GM13976 (cell line): ENCODE measurements at regions not wholly inside any gene's neighbourhood (a gene's known extent, or its start where the extent isn't known, plus 50 kb on each side); places are given as distances from the start of the nearest gene placed in this dataset.

Experiments
- DNase-seq: peaks from one replicate; pipeline ENCODE4 v3.0.0; 2012; ENCODE audit warnings: low spot score
- in situ Hi-C: fragments of 300-500 bp; cut with MboI; formaldehyde crosslinking; loops from one replicate; pipeline ENCODE4 v1.12.0; 2022; ENCODE audit warnings: low sequenced_read_pairs, mixed read lengths, inconsistent platforms; ENCODE audit not compliant: unreplicated experiment
- TF ChIP-seq, protein P1 (sequence below): IDR thresholded peaks from 2 replicates; pipeline ENCODE4 v1.5.1; 2012; ENCODE audit warnings: borderline replicate concordance, mild to moderate bottlenecking; ENCODE audit not compliant: insufficient read depth; ENCODE audit errors: extremely low read depth, missing control alignments, control extremely low read depth

DNA sequence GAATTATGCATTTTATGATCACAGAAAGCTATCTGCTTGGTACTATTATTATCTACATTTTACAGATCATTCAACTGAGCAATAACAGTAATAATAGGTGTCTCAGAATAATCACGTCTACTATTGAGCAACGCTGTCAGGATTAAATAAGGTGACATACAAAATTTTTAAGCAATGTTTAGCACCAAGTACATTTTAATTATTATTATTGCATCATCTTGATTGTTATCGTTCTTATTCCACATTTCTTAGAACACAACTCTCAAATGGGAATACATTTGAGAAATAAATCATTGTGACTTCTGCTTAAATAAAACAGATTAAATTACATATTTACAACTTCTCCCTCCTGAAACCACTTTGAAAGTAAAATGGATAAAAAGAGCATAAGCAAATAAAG, 1083.5 kb upstream of the ADGRL3 start:
- in situ Hi-C loops, result no loop called here
- TF ChIP-seq, protein P1, sequence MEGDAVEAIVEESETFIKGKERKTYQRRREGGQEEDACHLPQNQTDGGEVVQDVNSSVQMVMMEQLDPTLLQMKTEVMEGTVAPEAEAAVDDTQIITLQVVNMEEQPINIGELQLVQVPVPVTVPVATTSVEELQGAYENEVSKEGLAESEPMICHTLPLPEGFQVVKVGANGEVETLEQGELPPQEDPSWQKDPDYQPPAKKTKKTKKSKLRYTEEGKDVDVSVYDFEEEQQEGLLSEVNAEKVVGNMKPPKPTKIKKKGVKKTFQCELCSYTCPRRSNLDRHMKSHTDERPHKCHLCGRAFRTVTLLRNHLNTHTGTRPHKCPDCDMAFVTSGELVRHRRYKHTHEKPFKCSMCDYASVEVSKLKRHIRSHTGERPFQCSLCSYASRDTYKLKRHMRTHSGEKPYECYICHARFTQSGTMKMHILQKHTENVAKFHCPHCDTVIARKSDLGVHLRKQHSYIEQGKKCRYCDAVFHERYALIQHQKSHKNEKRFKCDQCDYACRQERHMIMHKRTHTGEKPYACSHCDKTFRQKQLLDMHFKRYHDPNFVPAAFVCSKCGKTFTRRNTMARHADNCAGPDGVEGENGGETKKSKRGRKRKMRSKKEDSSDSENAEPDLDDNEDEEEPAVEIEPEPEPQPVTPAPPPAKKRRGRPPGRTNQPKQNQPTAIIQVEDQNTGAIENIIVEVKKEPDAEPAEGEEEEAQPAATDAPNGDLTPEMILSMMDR, result no peak
- no peak for DNase-seq

DNA sequence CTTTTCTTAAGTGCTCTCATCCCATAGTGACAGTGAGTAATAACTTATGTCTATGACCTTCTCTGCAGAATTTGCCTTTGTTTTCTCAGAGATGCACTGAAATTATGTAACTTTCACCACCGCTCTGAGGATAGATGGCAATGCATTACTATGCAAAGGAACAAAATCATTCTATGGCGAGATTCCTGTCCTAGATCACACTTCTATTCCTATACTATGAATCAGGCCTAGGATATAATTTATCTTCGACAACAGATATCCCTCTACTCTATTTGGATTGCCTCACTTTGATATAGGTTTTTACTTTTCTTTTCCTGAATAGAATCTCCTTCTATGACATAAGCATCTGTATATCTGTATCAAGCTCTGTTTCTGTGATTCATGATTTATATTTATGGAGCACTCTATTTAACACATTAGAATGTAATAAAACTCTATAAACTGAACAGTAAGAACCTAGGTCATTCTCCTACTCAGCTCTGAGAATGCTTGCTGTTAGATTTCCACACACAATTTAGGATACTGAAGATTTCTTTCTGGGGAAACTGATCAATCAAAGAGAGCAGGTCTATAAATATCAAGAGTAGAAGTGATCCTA, 1082.3 kb upstream of the ADGRL3 start:
- DNase-seq, result no peak
- TF ChIP-seq, protein P1, result no peak
- in situ Hi-C loops, result no loop called here

DNA sequence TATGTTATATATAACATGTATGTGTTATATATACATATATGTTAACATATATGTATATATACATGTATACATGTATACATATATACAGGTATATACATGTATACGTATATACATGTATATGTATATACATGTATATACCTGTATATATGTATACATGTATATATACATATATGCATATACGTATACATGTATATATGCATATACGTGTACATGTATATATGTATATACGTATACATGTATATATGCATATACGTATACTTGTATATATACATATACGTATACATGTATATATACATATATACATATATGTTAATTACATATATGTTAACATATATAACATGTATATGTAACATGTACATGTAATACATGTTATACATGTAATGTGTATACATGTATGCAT, 1077.3 kb upstream of the ADGRL3 start:
- TF ChIP-seq, protein P1, result no peak
- DNase-seq, result no peak
- in situ Hi-C loops, result no loop called here

DNA sequence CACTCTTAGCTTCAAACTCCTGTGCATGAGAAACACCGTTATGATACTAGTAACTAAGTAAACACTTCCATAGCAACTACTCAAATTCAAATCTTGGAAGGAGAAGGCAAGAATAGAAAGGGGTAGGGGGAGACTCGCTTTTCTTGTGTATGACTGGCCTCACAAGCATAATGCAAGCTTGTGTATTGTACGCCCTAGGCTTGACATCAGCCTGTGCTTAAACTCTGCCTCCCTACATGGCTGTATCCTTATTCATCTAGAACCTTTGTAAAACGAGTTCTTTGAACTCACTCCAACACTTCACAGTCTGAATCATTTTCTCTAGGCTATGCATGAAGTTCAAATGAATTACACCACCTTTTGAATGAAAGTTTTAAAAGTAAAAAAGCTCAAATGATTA, 1071.2 kb upstream of the ADGRL3 start:
- TF ChIP-seq, protein P1, result no peak
- in situ Hi-C loops, result no loop called here
- no peak for DNase-seq

DNA sequence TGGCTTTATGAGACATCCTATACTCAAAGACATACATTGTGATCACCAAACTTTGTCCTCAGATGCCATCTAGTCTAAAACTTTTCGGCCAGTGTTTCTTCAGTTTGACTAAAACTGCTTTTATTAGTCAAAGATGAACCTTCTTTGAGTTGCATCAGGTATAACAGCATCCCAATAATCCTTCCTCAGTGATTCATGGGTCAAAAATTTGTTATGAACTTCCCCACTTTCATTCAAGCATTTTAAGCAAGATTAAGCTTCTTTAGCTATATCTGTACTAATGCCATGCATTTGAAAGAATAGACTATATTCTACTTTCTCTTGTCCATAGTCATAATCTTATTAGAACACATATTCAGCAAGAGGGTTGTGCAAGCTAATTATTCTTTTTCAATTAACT, 1070.4 kb upstream of the ADGRL3 start:
- TF ChIP-seq, protein P1, result no peak
- in situ Hi-C loops, result no loop called here
- DNase-seq, result no peak

DNA sequence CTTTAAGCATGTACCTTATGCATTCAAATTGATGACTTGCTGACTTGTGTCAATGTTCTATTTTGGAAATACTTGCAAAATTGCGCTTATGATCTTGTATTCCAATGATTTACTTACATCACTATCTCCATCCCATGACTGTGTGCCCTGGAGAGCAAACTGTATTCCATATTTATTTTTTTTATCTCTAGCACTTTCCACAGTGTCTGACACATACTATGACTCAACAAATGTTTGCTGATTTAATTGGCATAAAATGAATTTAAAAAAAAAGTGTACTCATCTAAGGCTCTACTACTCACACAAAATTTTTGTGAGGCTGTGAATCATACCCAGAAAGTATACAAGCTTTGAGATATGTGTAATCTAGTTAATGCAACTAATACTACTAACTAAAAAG, 1066.8 kb upstream of the ADGRL3 start:
- no peak for DNase-seq
- in situ Hi-C loops, result no loop called here
- TF ChIP-seq, protein P1, result no peak
